ENCODE measurements at regions not wholly inside any gene's neighbourhood (a gene's known extent, or its start where the extent isn't known, plus 50 kb on each side); places are given as distances from the start of the nearest gene placed in this dataset.

- TF ChIP-seq KLF1 (tag; IDR thresholded peaks at IDR 0.05) (no peak), MXI1 (IDR thresholded peaks at IDR 0.05; ENCODE audit: low read depth, low read length) (0 out of 2 replicates have a peak, but pooled peaks have one; percentile 54), NFYB (IDR thresholded peaks at IDR 0.05; ENCODE audit: extremely low read depth, insufficient read length) (no peak), YY1 (IDR thresholded peaks at IDR 0.05; ENCODE audit: borderline replicate concordance in 1 of 3, control insufficient read depth in 1 of 3, extremely low read depth in 1 of 3, insufficient read depth in 3 of 3, insufficient read length in 1 of 3, insufficient replicate concordance in 2 of 3, low read depth in 1 of 3, low read length in 2 of 3) (peak in 2 of 3 experiments; percentile 34 to 67), NEUROD1 (IDR thresholded peaks at IDR 0.05; ENCODE audit: borderline replicate concordance, low read depth, low read length, partially characterized antibody) (peak; percentile 69), TEAD4 (IDR thresholded peaks at IDR 0.05; ENCODE audit: low read length) (peak; percentile 86), TEAD4 (CRISPR knock-in tag; IDR thresholded peaks at IDR 0.05; ENCODE audit: borderline replicate concordance) (no peak), UBTF (IDR thresholded peaks at IDR 0.05; ENCODE audit: borderline replicate concordance in 1 of 2, low read depth in 2 of 2, low read length in 2 of 2) (peak; percentile 64 to 84; a peak in 2 of 4 replicates), JUND (IDR thresholded peaks at IDR 0.05; ENCODE audit: borderline replicate concordance, low read depth, low read length) (peak; percentile 77; the same call in 1 of the 2 replicates), JUND (tag; IDR thresholded peaks at IDR 0.05; ENCODE audit: borderline replicate concordance, low read depth, low read length) (no peak), ZNF165 (CRISPR knock-in tag; IDR thresholded peaks at IDR 0.05; ENCODE audit: borderline replicate concordance) (no peak), ZNF263 (CRISPR knock-in tag; IDR thresholded peaks at IDR 0.05; ENCODE audit: borderline replicate concordance) (no peak), TAF9B (IDR thresholded peaks at IDR 0.05; ENCODE audit: partially characterized antibody) (no peak), ZNF766 (CRISPR knock-in tag; conservative IDR thresholded peaks at IDR 0.05) (no peak), POLR2AphosphoS5 (IDR thresholded peaks at IDR 0.05; ENCODE audit: control insufficient read depth, insufficient read depth, low read depth, low read length) (no peak), E2F8 (IDR thresholded peaks at IDR 0.05; ENCODE audit: low read depth, partially characterized antibody) (no peak), SOX6 (IDR thresholded peaks at IDR 0.05) (peak; percentile 74), ZFX (CRISPR knock-in tag; IDR thresholded peaks at IDR 0.05) (no peak)
- TF ChIP-seq, protein P1, sequence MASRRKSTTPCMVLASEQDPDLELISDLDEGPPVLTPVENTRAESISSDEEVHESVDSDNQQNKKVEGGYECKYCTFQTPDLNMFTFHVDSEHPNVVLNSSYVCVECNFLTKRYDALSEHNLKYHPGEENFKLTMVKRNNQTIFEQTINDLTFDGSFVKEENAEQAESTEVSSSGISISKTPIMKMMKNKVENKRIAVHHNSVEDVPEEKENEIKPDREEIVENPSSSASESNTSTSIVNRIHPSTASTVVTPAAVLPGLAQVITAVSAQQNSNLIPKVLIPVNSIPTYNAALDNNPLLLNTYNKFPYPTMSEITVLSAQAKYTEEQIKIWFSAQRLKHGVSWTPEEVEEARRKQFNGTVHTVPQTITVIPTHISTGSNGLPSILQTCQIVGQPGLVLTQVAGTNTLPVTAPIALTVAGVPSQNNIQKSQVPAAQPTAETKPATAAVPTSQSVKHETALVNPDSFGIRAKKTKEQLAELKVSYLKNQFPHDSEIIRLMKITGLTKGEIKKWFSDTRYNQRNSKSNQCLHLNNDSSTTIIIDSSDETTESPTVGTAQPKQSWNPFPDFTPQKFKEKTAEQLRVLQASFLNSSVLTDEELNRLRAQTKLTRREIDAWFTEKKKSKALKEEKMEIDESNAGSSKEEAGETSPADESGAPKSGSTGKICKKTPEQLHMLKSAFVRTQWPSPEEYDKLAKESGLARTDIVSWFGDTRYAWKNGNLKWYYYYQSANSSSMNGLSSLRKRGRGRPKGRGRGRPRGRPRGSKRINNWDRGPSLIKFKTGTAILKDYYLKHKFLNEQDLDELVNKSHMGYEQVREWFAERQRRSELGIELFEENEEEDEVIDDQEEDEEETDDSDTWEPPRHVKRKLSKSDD (conservative IDR thresholded peaks at IDR 0.05; ENCODE audit: low read length): no peak
Observed at GRCh38 chr22:19641254-19641982, 72.9 kb upstream of the SEPTIN5 start (continued).
